ENCODE measurements at regions not wholly inside any gene's neighbourhood (a gene's known extent, or its start where the extent isn't known, plus 50 kb on each side); places are given as distances from the start of the nearest gene placed in this dataset.
"Not testable (repeated sequence)": the region's sequence is repeated elsewhere in the genome, so short reads cannot be mapped to it uniquely, and the experiment has no call there.

DNA sequence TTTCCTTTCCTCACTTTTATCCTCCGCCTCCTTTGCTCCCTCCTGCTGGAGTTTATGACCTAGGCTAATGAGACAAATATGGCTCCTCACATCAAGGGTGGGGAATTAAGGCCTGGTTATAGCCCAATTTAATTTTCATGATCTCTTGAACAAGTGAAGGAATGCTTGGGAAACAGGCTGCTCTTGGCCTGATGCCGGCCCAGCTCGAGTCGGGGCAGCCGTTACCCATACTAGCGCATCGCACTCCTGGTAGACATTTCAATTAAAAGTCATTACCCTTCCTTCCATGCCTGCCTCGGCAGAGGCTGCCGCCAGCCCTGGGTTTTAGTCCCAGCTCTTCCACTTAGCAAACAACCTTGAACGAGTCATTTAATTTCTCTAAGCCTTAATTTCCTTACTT lies 425.7 kb downstream of the TMEM38B start:
- no peak for TF ChIP-seq POLR2A (IDR thresholded peaks at IDR 0.05; ENCODE audit: low read depth, low read length)
- FAIRE-seq (no peak), DNase-seq (ENCODE audit: insufficient read length, low spot score) (no peak)

GRCh38 chr9:106127776-106128175 lies 433.4 kb downstream of the TMEM38B start:
- FAIRE-seq: no peak
- no peak for TF ChIP-seq POLR2A (IDR thresholded peaks at IDR 0.05; ENCODE audit: low read depth, low read length)
- DNase-seq (ENCODE audit: insufficient read length, low spot score): no peak

DNA sequence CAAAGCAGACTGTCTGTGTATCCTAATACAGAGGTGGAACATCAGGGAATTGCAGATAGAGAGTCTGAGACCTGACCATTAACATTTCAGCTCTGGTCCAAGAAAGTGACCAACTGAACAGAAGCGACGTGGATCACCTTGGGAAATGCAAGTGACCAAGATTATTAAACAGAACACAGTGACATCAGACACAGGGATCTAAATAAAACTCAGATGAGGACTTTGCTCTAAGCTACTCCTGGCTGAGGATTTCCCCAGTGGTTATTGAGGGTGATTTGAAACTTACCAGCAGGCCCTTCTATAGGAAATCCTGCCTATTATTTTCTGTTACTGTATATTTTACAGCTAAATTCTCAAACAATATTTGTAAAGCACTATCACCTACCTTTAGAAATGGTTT lies 436.0 kb downstream of the TMEM38B start:
- no peak for TF ChIP-seq POLR2A (IDR thresholded peaks at IDR 0.05; ENCODE audit: low read depth, low read length)
- no peak for DNase-seq (ENCODE audit: insufficient read length, low spot score)
- FAIRE-seq: no peak

GRCh38 chr9:106143781-106144180 lies 449.4 kb downstream of the TMEM38B start:
- no peak for TF ChIP-seq POLR2A (IDR thresholded peaks at IDR 0.05; ENCODE audit: low read depth, low read length)
- FAIRE-seq (no peak), DNase-seq (ENCODE audit: insufficient read length, low spot score) (no peak)

DNA sequence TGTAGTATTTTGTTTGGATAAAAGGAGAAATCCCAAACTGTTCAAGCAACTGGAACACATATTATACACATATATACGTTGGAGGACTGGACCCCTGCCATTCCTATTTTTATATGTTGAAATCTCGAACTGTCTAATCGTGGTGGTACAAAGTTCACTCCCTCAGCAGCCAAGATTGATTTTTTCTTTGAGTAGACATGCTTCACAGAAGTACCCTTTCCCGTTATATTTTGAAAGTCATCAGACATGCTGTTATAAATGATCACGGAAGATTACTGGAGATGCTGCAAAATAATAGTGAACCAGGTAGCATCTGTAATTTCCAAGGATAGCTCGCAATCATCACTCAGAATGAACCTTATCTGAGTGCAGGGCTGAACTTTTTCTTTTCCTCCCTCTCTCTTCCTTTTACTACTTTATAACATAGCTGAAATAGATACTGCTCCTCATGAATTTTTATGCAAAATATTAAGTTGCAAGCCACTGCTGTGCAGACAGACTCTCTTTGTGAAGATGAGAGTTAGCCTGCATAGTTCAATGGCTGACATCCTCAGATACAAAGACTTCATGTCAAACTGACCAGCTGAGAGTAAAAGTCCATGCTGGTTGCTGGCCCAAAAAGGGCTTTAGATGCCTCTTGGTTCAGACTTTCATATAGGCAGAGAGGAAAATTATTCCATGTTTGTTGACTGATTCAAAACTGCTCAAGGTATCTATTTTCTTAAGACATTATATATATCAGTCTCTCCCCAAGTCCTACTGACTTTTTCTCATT lies 451.9 kb downstream of the TMEM38B start:
- TF ChIP-seq POLR2A (IDR thresholded peaks at IDR 0.05; ENCODE audit: low read depth, low read length): no peak
- peak; percentile 43 for FAIRE-seq
- no peak for DNase-seq (ENCODE audit: insufficient read length, low spot score)

DNA sequence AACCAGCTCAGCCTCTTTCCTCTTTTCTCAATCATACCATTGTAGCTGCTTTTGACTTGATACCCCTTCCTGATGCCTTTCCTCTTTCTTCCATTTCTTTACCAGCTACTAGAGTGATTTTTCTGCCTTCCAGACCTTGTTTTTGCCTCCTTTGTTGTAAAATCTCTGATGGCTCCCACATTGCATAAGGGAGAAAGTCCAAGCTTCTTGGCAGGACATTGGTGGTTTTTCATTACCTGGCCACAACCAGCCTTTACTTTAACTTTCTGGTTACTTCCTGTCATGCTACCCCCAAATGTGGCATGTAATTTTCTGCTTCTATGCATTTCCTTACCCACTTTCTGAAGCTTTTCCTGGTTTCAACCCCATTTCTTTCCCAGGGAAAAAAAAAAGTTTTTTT lies 452.5 kb downstream of the TMEM38B start:
- FAIRE-seq (no peak), DNase-seq (ENCODE audit: insufficient read length, low spot score) (no peak)

DNA sequence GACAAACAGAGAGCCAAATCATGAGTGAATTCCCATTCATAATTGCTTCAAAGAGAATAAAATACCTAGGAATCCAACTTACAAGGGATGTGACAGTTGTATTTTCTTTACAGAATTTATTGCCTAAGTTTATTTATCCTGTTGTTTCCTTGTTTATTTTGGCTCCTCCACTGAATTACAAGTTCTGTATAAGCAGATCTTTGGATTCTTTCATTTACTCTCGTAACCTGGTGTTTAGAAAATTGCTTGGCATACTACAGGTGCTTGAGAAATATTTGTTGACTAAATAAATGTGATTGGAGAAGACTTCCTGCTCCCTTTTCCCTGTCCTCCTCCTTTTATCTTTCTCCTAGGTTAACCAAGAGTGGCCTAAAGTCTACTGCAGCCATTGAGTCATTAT lies 455.6 kb downstream of the TMEM38B start:
- no peak for DNase-seq (ENCODE audit: insufficient read length, low spot score)
- FAIRE-seq: no peak
- no peak for TF ChIP-seq POLR2A (IDR thresholded peaks at IDR 0.05; ENCODE audit: low read depth, low read length)

More for the DNA sequence above, 452.5 kb downstream of the TMEM38B start:
- no peak for TF ChIP-seq POLR2A (IDR thresholded peaks at IDR 0.05; ENCODE audit: low read depth, low read length)

DNA sequence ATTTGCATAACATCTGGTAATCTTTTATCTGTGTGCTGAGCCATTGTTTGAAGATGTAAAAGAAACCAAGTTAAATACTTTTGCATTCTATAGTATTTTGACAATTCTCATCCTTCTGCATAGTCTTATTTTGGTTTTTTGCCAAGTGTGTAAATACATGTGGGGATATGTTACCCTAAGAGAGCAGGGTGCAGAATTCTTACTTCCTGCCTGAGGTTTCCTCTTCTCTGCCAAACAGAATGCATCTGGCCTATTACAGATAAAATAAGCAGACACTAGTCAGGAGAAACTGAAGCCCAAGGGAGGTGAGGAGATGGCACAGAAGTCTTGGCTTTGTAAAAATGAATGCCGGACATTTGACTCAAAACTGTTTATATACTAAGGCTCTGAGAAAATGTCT lies 462.1 kb downstream of the TMEM38B start:
- FAIRE-seq: no peak

DNA sequence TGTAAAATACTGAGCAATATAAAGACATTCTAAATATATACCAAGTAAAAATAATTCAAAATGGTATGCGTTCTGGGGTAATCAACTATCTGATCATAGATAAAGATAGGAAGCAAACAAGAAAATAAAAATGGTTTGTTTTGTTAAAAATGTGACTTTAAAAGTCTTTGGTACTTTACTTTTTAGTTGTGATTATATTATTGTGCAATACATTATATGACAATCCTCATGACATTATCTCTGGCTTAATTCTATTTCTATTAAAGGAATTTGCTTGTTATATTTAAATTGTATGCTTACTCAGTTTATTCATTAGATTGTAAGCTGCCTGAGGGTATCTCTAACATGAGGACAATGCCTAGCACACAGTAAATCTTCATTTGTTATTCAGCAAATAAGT lies 477.9 kb downstream of the TMEM38B start:
- no peak for DNase-seq (ENCODE audit: insufficient read length, low spot score)
- no peak for FAIRE-seq
- TF ChIP-seq POLR2A (IDR thresholded peaks at IDR 0.05; ENCODE audit: low read depth, low read length): no peak

More for the DNA sequence above, 462.1 kb downstream of the TMEM38B start:
- no peak for TF ChIP-seq POLR2A (IDR thresholded peaks at IDR 0.05; ENCODE audit: low read depth, low read length)
- no peak for DNase-seq (ENCODE audit: insufficient read length, low spot score)

- no peak for TF ChIP-seq POLR2A (IDR thresholded peaks at IDR 0.05; ENCODE audit: low read depth, low read length)
- FAIRE-seq: no peak
Observed at GRCh38 chr9:106174346-106174745, 480.0 kb downstream of the TMEM38B start.

GRCh38 chr9:106177216-106177615 lies 482.9 kb downstream of the TMEM38B start:
- FAIRE-seq: no peak
- TF ChIP-seq POLR2A (IDR thresholded peaks at IDR 0.05; ENCODE audit: low read depth, low read length): no peak
- no peak for DNase-seq (ENCODE audit: insufficient read length, low spot score)

More at GRCh38 chr9:106174346-106174745, 480.0 kb downstream of the TMEM38B start:
- DNase-seq (ENCODE audit: insufficient read length, low spot score): no peak

DNA sequence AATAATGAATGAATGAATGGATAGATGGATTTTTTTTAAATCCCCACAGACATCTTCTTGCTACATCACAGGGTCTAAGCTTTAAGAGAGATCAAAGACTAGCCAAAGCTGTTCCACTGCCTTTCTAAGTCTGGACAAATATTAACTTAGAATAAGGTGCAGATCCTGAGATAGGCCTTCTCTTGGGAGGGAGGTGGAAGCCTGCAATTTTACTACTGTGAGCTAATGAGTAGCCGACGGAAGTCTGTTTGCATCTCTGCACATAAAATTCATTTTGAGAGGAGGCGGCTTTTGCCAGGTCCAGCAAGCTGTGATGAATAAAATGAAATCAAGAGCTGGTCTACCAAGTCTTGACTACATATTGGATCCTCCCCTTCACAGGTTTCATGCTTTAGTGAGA lies 484.9 kb downstream of the TMEM38B start:
- FAIRE-seq (no peak), DNase-seq (ENCODE audit: insufficient read length, low spot score) (no peak)
- TF ChIP-seq POLR2A (IDR thresholded peaks at IDR 0.05; ENCODE audit: low read depth, low read length): no peak

- FAIRE-seq; DNase-seq (ENCODE audit: insufficient read length, low spot score): not testable (repeated sequence)
Observed at GRCh38 chr9:106203815-106204516, 509.6 kb downstream of the TMEM38B start.

- TF ChIP-seq POLR2A (IDR thresholded peaks at IDR 0.05; ENCODE audit: low read depth, low read length): no peak
- FAIRE-seq (peak; percentile 69), DNase-seq (ENCODE audit: insufficient read length, low spot score) (no peak)
Observed at GRCh38 chr9:106207298-106207697, 513.0 kb downstream of the TMEM38B start.

GRCh38 chr9:106218427-106218826 lies 524.1 kb downstream of the TMEM38B start:
- no peak for DNase-seq (ENCODE audit: insufficient read length, low spot score)
- FAIRE-seq: no peak
- no peak for TF ChIP-seq POLR2A (IDR thresholded peaks at IDR 0.05; ENCODE audit: low read depth, low read length)

Data from H54 (cell line).